ENCODE measurements at regions not wholly inside any gene's neighbourhood (a gene's known extent, or its start where the extent isn't known, plus 50 kb on each side); places are given as distances from the start of the nearest gene placed in this dataset.

DNA sequence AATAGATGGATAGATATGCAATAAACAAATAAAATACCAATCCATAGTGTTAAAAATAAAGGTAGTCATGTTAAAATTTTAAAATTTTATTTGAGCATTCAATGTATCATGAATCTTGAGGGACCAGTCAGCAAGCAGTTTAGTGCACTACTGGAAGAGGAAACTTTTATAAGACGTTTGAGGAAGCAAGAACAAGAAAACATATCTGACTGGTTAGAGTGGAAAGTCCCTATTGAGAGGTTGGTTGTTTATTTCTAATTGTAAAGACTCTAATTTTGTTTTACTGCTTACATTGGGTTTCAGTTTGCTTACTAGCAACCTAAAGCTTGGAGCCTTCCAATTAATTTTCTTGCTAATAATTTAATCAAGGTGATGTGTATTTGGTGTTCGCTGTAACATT is 786.2 kb downstream of the RAB28 start:
- TF ChIP-seq POLR2A (IDR thresholded peaks at IDR 0.05) (no peak), CTCF (IDR thresholded peaks at IDR 0.05) (no peak)
